Femur (tissue), 1 donor: ENCODE measurements at regions not wholly inside any gene's neighbourhood (a gene's known extent, or its start where the extent isn't known, plus 50 kb on each side); places are given as distances from the start of the nearest gene placed in this dataset.
"Not testable (repeated sequence)": the region's sequence is repeated elsewhere in the genome, so short reads cannot be mapped to it uniquely, and the experiment has no call there.

Source experiments
- DNase-seq: peaks from one replicate; pipeline ENCODE4 v3.0.0-alpha.2; 2017

GRCh38 chr15:36430726-36431265, 148.6 kb upstream of the CDIN1 start:
- DNase-seq = no peak

GRCh38 chr15:36432161-36432560, 147.3 kb upstream of the CDIN1 start:
- no peak for DNase-seq

- no peak for DNase-seq
Measured at GRCh38 chr15:36434177-36434576, 145.2 kb upstream of the CDIN1 start.

- no peak for DNase-seq
Measured at GRCh38 chr15:36438499-36438898, 140.9 kb upstream of the CDIN1 start.

- no peak for DNase-seq
Measured at GRCh38 chr15:36447373-36447772, 132.1 kb upstream of the CDIN1 start.

- no peak for DNase-seq
Measured at GRCh38 chr15:36448418-36448817, 131.0 kb upstream of the CDIN1 start.

- DNase-seq = no peak
Measured at GRCh38 chr15:36449084-36449661, 130.3 kb upstream of the CDIN1 start.

GRCh38 chr15:36449662-36450145, 129.7 kb upstream of the CDIN1 start:
- no peak for DNase-seq

GRCh38 chr15:36454244-36454643, 125.2 kb upstream of the CDIN1 start:
- not testable (repeated sequence) for DNase-seq

GRCh38 chr15:36458411-36458810, 121.0 kb upstream of the CDIN1 start:
- DNase-seq = no peak

- DNase-seq = no peak
Measured at GRCh38 chr15:36465304-36465703, 114.1 kb upstream of the CDIN1 start.

- DNase-seq = peak; percentile 26
Measured at GRCh38 chr15:36468746-36469145, 110.7 kb upstream of the CDIN1 start.

GRCh38 chr15:36469311-36469966, 110.0 kb upstream of the CDIN1 start:
- no peak for DNase-seq

- DNase-seq = no peak
Measured at GRCh38 chr15:36472672-36473071, 106.8 kb upstream of the CDIN1 start.

- no peak for DNase-seq
Measured at GRCh38 chr15:36478561-36478960, 100.9 kb upstream of the CDIN1 start.

GRCh38 chr15:36479200-36479896, 100.1 kb upstream of the CDIN1 start:
- DNase-seq = no peak

GRCh38 chr15:36481156-36481555, 98.3 kb upstream of the CDIN1 start:
- no peak for DNase-seq

- no peak for DNase-seq
Measured at GRCh38 chr15:36483409-36483808, 96.0 kb upstream of the CDIN1 start.

GRCh38 chr15:36484038-36484778, 95.2 kb upstream of the CDIN1 start:
- no peak for DNase-seq

GRCh38 chr15:36491912-36492311, 87.5 kb upstream of the CDIN1 start:
- DNase-seq = no peak

GRCh38 chr15:36495456-36495991, 83.9 kb upstream of the CDIN1 start:
- no peak for DNase-seq

GRCh38 chr15:36497901-36498300, 81.5 kb upstream of the CDIN1 start:
- no peak for DNase-seq

GRCh38 chr15:36498401-36498800, 81.0 kb upstream of the CDIN1 start:
- DNase-seq = no peak
